Loucy (cell line): ENCODE measurements at regions not wholly inside any gene's neighbourhood (a gene's known extent, or its start where the extent isn't known, plus 50 kb on each side); places are given as distances from the start of the nearest gene placed in this dataset.

Experiments used
- H2AFZ ChIP-seq: fragments of 200-600 bp; sonication (generic); 2 replicates; pipeline ENCODE4 v1.6.0; 2016; ENCODE audit warnings: antibody characterized with exemption, mild to moderate bottlenecking, low read length, moderate library complexity
- H3F3A ChIP-seq: fragments of 200-600 bp; 2 replicates; pipeline ENCODE4 v1.6.0; 2016; ENCODE audit warnings: antibody characterized with exemption, low read depth, mild to moderate bottlenecking
- H3K27me3 ChIP-seq: fragments of 200-600 bp; sonication (generic); 2 replicates; pipeline ENCODE4 v1.6.1; 2014; ENCODE audit warnings: low read length, mild to moderate bottlenecking; ENCODE audit not compliant: insufficient read depth, poor library complexity, severe bottlenecking
- H3K36me3 ChIP-seq: fragments of 200-600 bp; sonication (generic); 2 replicates; pipeline ENCODE4 v1.6.1; 2016; ENCODE audit warnings: low read length; ENCODE audit not compliant: insufficient read depth
- H3K4me1 ChIP-seq: fragments of 200-600 bp; sonication (generic); 2 replicates; pipeline ENCODE4 v1.5.1; 2014; ENCODE audit warnings: low read length, mild to moderate bottlenecking; ENCODE audit not compliant: insufficient read depth, poor library complexity, severe bottlenecking
- H3K4me2 ChIP-seq: fragments of 200-600 bp; sonication (generic); 2 replicates; pipeline ENCODE4 v1.6.0; 2014; ENCODE audit warnings: antibody characterized with exemption, low read length, low read depth, mild to moderate bottlenecking; ENCODE audit not compliant: poor library complexity, severe bottlenecking
- H3K4me3 ChIP-seq: fragments of 200-600 bp; sonication (generic); 2 replicates; pipeline ENCODE4 v1.5.1; 2014; ENCODE audit warnings: low read length, mild to moderate bottlenecking, mixed read lengths; ENCODE audit not compliant: poor library complexity, severe bottlenecking
- H3K79me2 ChIP-seq: fragments of 200-600 bp; sonication (generic); 2 replicates; pipeline ENCODE4 v1.6.1; 2014; ENCODE audit warnings: low read length; ENCODE audit not compliant: insufficient read depth
- H3K9ac ChIP-seq: fragments of 200-600 bp; sonication (generic); 2 replicates; pipeline ENCODE4 v1.6.0; 2014; ENCODE audit warnings: mild to moderate bottlenecking, low read depth, low read length, moderate library complexity; ENCODE audit not compliant: poor library complexity, severe bottlenecking
- H3K9me2 ChIP-seq: fragments of 200-600 bp; sonication (generic); replicated peaks from 2 replicates; pipeline ENCODE4 v1.6.1; 2016; ENCODE audit warnings: low read depth, low read length, mixed read lengths
- H3K9me3 ChIP-seq: fragments of 200-600 bp; sonication (generic); 2 replicates; pipeline ENCODE4 v1.6.1; 2014; ENCODE audit warnings: mild to moderate bottlenecking, antibody characterized with exemption, low read length, low read depth; ENCODE audit not compliant: insufficient read depth
- H4K20me1 ChIP-seq: fragments of 200-600 bp; sonication (generic); 2 replicates; pipeline ENCODE4 v1.6.0; 2014; ENCODE audit warnings: antibody characterized with exemption, low read length, mild to moderate bottlenecking; ENCODE audit not compliant: insufficient read depth, poor library complexity, severe bottlenecking
- EZH2phosphoT487 ChIP-seq: fragments of 200-600 bp; IDR thresholded peaks from 2 replicates; pipeline ENCODE4 v1.6.1; 2018; ENCODE audit warnings: antibody characterized with exemption, mild to moderate bottlenecking, moderate library complexity, borderline replicate concordance
- TF ChIP-seq, protein P1 (sequence below): fragments of 200-600 bp; sonication (generic); conservative IDR thresholded peaks from 2 replicates; pipeline ENCODE4 v1.5.1; 2014; ENCODE audit warnings: mild to moderate bottlenecking, antibody characterized with exemption, low read length

DNA sequence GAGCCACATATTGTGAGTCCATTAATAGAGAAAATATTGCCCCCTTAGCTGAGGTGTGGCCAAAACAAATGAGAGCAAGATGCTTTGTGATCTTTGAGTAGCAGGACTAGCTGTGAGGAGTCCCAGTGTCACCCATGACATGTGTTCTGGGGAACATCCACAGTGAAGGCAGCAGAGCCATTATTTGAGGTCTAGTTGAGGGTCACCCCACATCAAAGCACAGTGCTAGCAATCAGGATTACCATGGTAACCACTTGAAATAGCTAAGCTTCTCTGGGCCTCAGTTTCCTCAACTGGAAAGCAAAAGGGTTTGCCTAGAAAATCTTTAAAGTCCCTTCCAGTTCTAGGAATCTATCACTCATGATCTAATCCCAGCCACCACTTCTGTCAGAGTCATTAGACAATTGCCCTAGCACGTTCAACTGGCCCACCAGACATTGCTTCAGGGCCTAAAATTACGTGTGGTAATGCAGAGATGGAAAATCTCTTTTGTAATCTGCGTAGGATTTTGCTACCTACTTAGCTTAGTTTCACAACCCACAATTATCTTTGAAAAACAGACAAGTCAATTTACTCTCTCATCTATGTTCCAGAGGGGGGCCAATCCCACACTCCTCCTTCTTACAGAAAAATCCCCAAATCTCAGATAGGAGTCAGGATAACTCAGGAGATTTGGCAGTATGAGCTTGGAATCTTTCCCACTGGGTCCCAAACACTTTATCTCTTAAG, 251.2 kb upstream of the EGLN3 start:
- Histone ChIP-seq H3K4me1 (no peaks in the 10 kb centered on the region), H3K9me2 (no peaks in the 10 kb centered on the region), H3F3A (no peaks in the 10 kb centered on the region), H2AFZ (no peak overlapping the region), H3K36me3 (no peaks in the 10 kb centered on the region), H3K79me2 (no peaks in the 10 kb centered on the region), H3K9me3 (no peaks in the 10 kb centered on the region; the same call in 1 of the 2 replicates), H3K9ac (no peak overlapping the region), H4K20me1 (no peaks in the 10 kb centered on the region), H3K4me2 (no peak overlapping the region), H3K4me3 (no peak overlapping the region), H3K27me3 (no peaks in the 10 kb centered on the region)
- no peak for TF ChIP-seq EZH2phosphoT487
- TF ChIP-seq, protein P1, sequence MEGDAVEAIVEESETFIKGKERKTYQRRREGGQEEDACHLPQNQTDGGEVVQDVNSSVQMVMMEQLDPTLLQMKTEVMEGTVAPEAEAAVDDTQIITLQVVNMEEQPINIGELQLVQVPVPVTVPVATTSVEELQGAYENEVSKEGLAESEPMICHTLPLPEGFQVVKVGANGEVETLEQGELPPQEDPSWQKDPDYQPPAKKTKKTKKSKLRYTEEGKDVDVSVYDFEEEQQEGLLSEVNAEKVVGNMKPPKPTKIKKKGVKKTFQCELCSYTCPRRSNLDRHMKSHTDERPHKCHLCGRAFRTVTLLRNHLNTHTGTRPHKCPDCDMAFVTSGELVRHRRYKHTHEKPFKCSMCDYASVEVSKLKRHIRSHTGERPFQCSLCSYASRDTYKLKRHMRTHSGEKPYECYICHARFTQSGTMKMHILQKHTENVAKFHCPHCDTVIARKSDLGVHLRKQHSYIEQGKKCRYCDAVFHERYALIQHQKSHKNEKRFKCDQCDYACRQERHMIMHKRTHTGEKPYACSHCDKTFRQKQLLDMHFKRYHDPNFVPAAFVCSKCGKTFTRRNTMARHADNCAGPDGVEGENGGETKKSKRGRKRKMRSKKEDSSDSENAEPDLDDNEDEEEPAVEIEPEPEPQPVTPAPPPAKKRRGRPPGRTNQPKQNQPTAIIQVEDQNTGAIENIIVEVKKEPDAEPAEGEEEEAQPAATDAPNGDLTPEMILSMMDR, result no peak

DNA sequence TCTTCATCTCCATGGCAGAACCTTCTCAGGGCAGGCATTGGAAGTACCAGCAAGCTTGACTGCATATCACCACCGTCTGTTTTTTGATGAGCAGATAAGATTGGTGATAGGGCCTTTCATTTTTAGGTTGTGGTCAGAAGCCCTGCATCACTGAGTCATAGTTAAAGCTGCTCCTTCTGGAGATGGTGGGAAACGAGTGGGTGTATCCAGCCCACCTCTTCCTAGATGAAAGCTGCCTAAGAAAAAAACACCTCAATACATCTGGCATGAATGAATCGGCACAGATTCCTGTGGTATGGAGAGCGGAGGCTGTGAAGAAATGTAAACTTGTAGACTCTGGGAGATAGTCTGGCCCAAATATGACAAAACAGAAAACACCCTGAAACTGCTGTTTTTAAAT, 248.7 kb upstream of the EGLN3 start:
- no peak overlapping the region for H2AFZ ChIP-seq
- H3K9me3 ChIP-seq, result no peaks in the 10 kb centered on the region; the same call in 1 of the 2 replicates
- no peak overlapping the region for H3K9ac ChIP-seq
- H3K79me2 ChIP-seq, result no peaks in the 10 kb centered on the region
- H3K4me3 ChIP-seq, result no peak overlapping the region
- no peaks in the 10 kb centered on the region for H3K9me2 ChIP-seq
- no peaks in the 10 kb centered on the region for H4K20me1 ChIP-seq
- no peak overlapping the region for H3K4me2 ChIP-seq
- no peaks in the 10 kb centered on the region for H3F3A ChIP-seq
- H3K4me1 ChIP-seq, result no peaks in the 10 kb centered on the region
- TF ChIP-seq, protein P1, result no peak
- no peak for TF ChIP-seq EZH2phosphoT487
- no peaks in the 10 kb centered on the region for H3K36me3 ChIP-seq
- no peaks in the 10 kb centered on the region for H3K27me3 ChIP-seq

DNA sequence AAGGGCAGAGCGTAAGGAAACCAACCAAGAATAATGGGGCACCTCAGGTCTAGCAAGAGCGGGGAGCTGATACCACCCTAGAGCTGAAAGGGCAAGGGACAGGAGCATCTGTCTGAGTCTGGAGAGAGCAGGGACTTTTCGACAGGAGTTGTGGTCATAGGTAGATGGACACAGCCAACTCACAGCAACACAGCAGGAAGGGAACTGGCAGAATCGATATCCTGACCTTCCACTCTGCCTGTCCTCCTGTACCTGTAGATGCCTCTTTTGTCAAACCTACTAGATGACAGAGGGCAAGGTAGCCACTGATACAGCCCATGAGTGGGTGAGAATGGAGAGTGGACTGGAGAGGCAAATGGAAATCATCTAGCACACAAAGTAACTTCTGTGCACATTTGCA, 247.2 kb upstream of the EGLN3 start:
- Histone ChIP-seq H3K27me3 (no peaks in the 10 kb centered on the region), H3F3A (no peaks in the 10 kb centered on the region), H3K4me3 (no peak overlapping the region), H2AFZ (no peak overlapping the region), H3K9me2 (no peaks in the 10 kb centered on the region), H3K79me2 (no peaks in the 10 kb centered on the region), H4K20me1 (no peaks in the 10 kb centered on the region), H3K4me1 (no peaks in the 10 kb centered on the region), H3K9ac (no peak overlapping the region), H3K9me3 (no peaks in the 10 kb centered on the region; the same call in 1 of the 2 replicates), H3K4me2 (no peak overlapping the region), H3K36me3 (no peaks in the 10 kb centered on the region)
- no peak for TF ChIP-seq EZH2phosphoT487
- TF ChIP-seq, protein P1, result no peak
